ENCODE measurements at regions not wholly inside any gene's neighbourhood (a gene's known extent, or its start where the extent isn't known, plus 50 kb on each side); places are given as distances from the start of the nearest gene placed in this dataset.
"Not testable (repeated sequence)": the region's sequence is repeated elsewhere in the genome, so short reads cannot be mapped to it uniquely, and the experiment has no call there.

GRCh38 chr3:29022976-29023375 lies 257.9 kb upstream of the RBMS3 start:
- FAIRE-seq (no peak), DNase-seq (ENCODE audit: low spot score) (no peak)

DNA sequence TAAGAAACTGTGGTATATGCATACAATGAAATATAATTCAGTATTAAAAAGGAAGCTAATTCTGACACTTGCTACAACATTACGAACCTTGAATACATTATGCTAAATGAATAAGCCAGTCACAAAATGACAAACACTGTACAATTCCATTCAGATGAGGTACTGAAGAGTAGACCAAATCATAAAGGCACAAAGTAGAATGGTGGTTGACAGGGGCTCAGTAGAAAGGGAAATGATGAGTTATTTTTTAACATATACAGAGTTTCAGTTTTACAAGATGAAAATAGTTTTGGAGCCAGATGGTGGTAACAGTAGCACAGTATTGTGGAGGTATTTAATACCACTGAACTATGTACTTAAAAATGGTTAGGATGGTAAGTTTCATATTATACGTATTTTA lies 254.6 kb upstream of the RBMS3 start:
- no peak for FAIRE-seq
- DNase-seq (ENCODE audit: low spot score), result no peak

GRCh38 chr3:29026959-29027358 lies 253.9 kb upstream of the RBMS3 start:
- no peak for DNase-seq (ENCODE audit: low spot score)
- no peak for FAIRE-seq

DNA sequence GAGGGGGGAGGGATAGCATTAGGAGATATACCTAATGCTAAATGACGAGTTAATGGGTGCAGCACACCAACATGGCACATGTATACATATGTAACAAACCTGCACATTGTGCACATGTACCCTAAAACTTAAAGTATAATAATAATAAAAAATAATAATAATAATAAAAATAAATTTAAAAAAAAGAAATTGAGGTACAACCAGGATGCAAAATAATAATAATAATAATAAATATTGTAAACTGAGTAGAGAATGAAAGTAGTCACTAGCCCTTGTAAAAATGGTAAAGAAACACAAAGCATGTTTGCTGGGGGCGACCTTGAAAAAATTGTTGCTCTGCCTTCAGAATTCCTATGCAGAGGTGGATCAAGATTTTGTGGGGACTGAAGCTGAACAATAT lies 249.7 kb upstream of the RBMS3 start:
- not testable (repeated sequence) for FAIRE-seq; DNase-seq (ENCODE audit: low spot score)

- no peak for DNase-seq (ENCODE audit: low spot score)
These were observed 247.4 kb upstream of the RBMS3 start for GRCh38 chr3:29033511-29033910.

DNA sequence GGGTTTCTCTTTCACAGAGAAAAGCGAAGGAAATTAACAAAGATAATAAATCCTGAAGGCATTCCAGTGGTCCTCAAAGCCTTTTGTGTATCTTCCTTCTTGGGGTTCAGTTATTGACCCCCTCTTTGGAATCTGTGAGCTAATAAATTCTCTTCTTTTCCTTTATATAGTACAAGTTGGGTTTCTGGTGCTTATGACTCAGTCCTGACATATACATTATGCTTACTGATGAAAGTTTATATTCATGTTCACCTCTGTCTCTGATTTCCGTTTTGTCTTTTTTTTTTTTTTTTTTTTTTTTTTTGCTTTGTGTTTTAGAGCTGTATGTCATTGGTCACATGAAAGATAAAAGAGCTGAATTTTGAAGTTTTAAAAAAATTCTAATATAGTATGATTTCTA lies 230.7 kb upstream of the RBMS3 start:
- no peak for FAIRE-seq
- DNase-seq (ENCODE audit: low spot score), result no peak

More at GRCh38 chr3:29033511-29033910, 247.4 kb upstream of the RBMS3 start:
- FAIRE-seq, result no peak

- DNase-seq (ENCODE audit: low spot score) (no peak), FAIRE-seq (no peak)
These were observed 223.5 kb upstream of the RBMS3 start for GRCh38 chr3:29057326-29057725.

DNA sequence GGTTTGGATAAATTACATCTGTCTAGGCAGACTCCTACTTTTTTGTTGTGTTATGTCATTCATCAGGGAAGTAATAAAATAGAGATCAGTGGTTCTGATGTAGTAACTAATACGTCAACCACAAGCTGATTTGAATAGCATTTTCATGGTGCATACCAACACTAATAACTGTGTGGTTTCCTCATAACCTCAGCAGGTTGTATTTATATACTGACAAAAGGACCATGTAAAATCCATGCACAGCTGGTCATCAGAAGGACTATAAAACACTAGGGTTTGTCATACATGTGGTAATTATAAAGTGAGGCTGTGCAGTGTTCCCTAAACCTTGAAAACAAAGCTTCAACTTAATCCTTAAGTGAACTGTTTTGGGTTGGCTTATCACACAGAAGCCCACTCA lies 216.8 kb upstream of the RBMS3 start:
- FAIRE-seq (no peak), DNase-seq (ENCODE audit: low spot score) (peak; percentile 10)

DNA sequence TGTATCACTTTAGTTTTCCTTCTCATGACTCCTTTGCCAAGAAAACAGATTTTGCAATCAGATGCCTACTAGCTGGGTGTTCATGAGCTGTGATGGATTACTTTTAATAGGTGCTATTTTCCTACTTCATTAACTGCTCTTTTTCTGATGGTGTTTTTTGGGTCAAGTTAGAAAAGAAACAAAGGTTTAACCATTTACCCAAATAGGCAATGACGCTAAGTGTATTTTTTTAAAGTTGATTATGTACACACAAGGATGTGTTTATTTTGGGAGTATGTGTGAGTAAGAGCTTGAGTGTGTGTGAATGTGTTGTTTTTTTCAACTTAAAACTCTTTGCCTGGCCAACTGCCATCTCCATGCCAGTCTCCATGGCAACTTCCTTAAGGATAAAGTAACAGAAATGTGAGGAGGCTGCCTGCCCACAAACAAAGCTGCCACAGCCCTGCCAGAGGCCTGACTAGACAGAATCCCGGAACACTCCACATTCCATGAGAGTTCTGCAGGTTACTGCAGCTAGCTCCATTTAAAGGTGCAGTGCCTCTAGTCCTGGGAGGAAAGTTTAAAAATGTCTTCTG lies 215.6 kb upstream of the RBMS3 start:
- peak; percentile 90 for DNase-seq (ENCODE audit: low spot score)
- FAIRE-seq, result peak; percentile 87

- FAIRE-seq, result no peak
- peak; percentile 42 for DNase-seq (ENCODE audit: low spot score)
These were observed 213.9 kb upstream of the RBMS3 start for GRCh38 chr3:29067007-29067406.

DNA sequence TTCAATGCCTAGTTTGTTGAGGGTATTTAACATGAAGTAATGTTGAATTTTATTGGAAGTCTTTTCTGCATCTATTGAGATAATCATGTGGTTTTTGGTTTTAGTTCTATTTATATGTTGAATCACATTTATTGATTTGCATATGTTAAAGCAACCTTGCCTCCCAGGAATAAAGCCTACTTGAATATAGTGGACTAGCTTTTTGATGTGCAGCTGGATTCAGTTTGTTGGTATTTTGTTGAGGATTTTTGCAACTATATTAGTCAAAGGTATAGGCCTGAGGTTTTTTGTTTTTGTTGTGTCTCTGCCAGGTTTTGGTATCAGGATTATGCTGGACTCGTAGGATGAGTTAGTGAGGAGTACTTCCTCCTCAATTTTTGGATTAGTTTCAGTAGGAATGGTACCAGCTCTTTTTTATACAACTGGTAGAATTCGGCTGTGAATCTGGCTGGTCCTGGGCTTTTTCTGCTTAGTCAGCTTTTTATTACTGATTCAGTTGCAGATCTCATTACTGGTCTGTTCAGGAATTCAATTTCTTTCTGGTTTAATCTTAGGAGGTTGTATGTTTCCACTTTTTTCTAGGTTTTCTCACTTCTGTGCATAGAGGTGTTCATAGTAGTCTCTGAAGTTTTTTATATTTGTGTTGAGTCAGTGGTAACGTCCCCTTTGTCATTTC lies 209.8 kb upstream of the RBMS3 start:
- no peak for FAIRE-seq
- no peak for DNase-seq (ENCODE audit: low spot score)

GRCh38 chr3:29072611-29073010 lies 208.3 kb upstream of the RBMS3 start:
- DNase-seq (ENCODE audit: low spot score) (no peak), FAIRE-seq (no peak)

GRCh38 chr3:29077356-29077755 lies 203.5 kb upstream of the RBMS3 start:
- DNase-seq (ENCODE audit: low spot score) (no peak), FAIRE-seq (no peak)

GRCh38 chr3:29079358-29079757 lies 201.5 kb upstream of the RBMS3 start:
- FAIRE-seq, result no peak
- DNase-seq (ENCODE audit: low spot score), result no peak

GRCh38 chr3:29080967-29081366 lies 199.9 kb upstream of the RBMS3 start:
- no peak for FAIRE-seq

GRCh38 chr3:29083081-29083480 lies 197.8 kb upstream of the RBMS3 start:
- FAIRE-seq (no peak), DNase-seq (ENCODE audit: low spot score) (no peak)

More at GRCh38 chr3:29080967-29081366, 199.9 kb upstream of the RBMS3 start:
- DNase-seq (ENCODE audit: low spot score), result no peak

DNA sequence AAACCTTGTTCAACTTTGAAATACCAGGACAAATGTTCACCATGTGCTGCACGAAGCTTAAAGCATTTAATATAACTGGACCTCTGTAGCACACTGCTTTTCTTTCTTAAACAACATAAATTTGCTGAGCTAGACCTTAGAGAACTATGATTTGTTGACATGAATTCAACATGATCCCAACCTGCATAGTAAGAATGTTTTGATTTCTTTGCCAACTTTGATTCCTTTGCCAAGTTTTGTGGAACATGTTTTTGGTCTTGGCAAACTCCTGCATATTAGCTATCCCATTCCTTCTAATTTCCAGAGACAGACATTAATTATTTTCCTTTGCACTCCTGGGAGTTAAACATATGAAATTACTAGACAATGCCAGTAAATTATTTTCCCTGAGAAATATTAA lies 197.2 kb upstream of the RBMS3 start:
- DNase-seq (ENCODE audit: low spot score) (no peak), FAIRE-seq (no peak)

DNA sequence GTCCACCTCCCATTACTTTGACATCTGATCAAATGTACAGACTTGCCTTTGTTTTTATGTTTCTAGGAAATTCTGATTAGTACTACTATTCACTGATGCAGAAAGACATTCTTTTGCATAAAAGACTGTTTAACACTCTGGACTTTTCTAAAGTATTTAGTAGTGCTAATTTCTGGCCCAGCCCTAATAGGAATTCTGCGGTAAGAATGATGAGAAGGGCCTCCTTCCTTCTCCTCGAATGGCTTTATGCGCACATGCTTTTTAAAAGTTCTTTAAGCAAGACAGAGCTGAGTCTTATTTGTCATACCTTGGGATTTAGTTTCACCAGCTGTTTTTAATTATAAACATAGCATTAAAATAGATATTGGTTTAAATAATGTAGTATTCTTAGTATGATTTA lies 192.3 kb upstream of the RBMS3 start:
- DNase-seq (ENCODE audit: low spot score) (no peak), FAIRE-seq (no peak)

GRCh38 chr3:29090912-29091597 lies 189.8 kb upstream of the RBMS3 start:
- FAIRE-seq, result no peak
- DNase-seq (ENCODE audit: low spot score), result no peak

- DNase-seq (ENCODE audit: low spot score) (no peak), FAIRE-seq (no peak)
These were observed 189.2 kb upstream of the RBMS3 start for GRCh38 chr3:29091599-29092189.

- FAIRE-seq (no peak), DNase-seq (ENCODE audit: low spot score) (no peak)
These were observed 188.5 kb upstream of the RBMS3 start for GRCh38 chr3:29092348-29092747.

GRCh38 chr3:29099296-29099695 lies 181.6 kb upstream of the RBMS3 start:
- DNase-seq (ENCODE audit: low spot score) (no peak), FAIRE-seq (no peak)

Measured in urothelium cell line (cell line).